Loucy (cell line): ENCODE measurements at regions not wholly inside any gene's neighbourhood (a gene's known extent, or its start where the extent isn't known, plus 50 kb on each side); places are given as distances from the start of the nearest gene placed in this dataset.

Experiments
- H2AFZ ChIP-seq: fragments of 200-600 bp; sonication (generic); 2 replicates; pipeline ENCODE4 v1.6.0; 2016; ENCODE audit warnings: antibody characterized with exemption, mild to moderate bottlenecking, low read length, moderate library complexity
- H3F3A ChIP-seq: fragments of 200-600 bp; 2 replicates; pipeline ENCODE4 v1.6.0; 2016; ENCODE audit warnings: antibody characterized with exemption, low read depth, mild to moderate bottlenecking
- H3K27me3 ChIP-seq: fragments of 200-600 bp; sonication (generic); 2 replicates; pipeline ENCODE4 v1.6.1; 2014; ENCODE audit warnings: low read length, mild to moderate bottlenecking; ENCODE audit not compliant: insufficient read depth, poor library complexity, severe bottlenecking
- H3K36me3 ChIP-seq: fragments of 200-600 bp; sonication (generic); 2 replicates; pipeline ENCODE4 v1.6.1; 2016; ENCODE audit warnings: low read length; ENCODE audit not compliant: insufficient read depth
- H3K4me1 ChIP-seq: fragments of 200-600 bp; sonication (generic); 2 replicates; pipeline ENCODE4 v1.5.1; 2014; ENCODE audit warnings: low read length, mild to moderate bottlenecking; ENCODE audit not compliant: insufficient read depth, poor library complexity, severe bottlenecking
- H3K4me2 ChIP-seq: fragments of 200-600 bp; sonication (generic); 2 replicates; pipeline ENCODE4 v1.6.0; 2014; ENCODE audit warnings: antibody characterized with exemption, low read length, low read depth, mild to moderate bottlenecking; ENCODE audit not compliant: poor library complexity, severe bottlenecking
- H3K4me3 ChIP-seq: fragments of 200-600 bp; sonication (generic); 2 replicates; pipeline ENCODE4 v1.5.1; 2014; ENCODE audit warnings: low read length, mild to moderate bottlenecking, mixed read lengths; ENCODE audit not compliant: poor library complexity, severe bottlenecking
- H3K79me2 ChIP-seq: fragments of 200-600 bp; sonication (generic); 2 replicates; pipeline ENCODE4 v1.6.1; 2014; ENCODE audit warnings: low read length; ENCODE audit not compliant: insufficient read depth
- H3K9ac ChIP-seq: fragments of 200-600 bp; sonication (generic); 2 replicates; pipeline ENCODE4 v1.6.0; 2014; ENCODE audit warnings: mild to moderate bottlenecking, low read depth, low read length, moderate library complexity; ENCODE audit not compliant: poor library complexity, severe bottlenecking
- H3K9me2 ChIP-seq: fragments of 200-600 bp; sonication (generic); replicated peaks from 2 replicates; pipeline ENCODE4 v1.6.1; 2016; ENCODE audit warnings: low read depth, low read length, mixed read lengths
- H3K9me3 ChIP-seq: fragments of 200-600 bp; sonication (generic); 2 replicates; pipeline ENCODE4 v1.6.1; 2014; ENCODE audit warnings: mild to moderate bottlenecking, antibody characterized with exemption, low read length, low read depth; ENCODE audit not compliant: insufficient read depth
- H4K20me1 ChIP-seq: fragments of 200-600 bp; sonication (generic); 2 replicates; pipeline ENCODE4 v1.6.0; 2014; ENCODE audit warnings: antibody characterized with exemption, low read length, mild to moderate bottlenecking; ENCODE audit not compliant: insufficient read depth, poor library complexity, severe bottlenecking
- CTCF ChIP-seq: fragments of 200-600 bp; sonication (generic); conservative IDR thresholded peaks from 2 replicates; pipeline ENCODE4 v1.5.1; 2014; ENCODE audit warnings: mild to moderate bottlenecking, antibody characterized with exemption, low read length
- EZH2phosphoT487 ChIP-seq: fragments of 200-600 bp; IDR thresholded peaks from 2 replicates; pipeline ENCODE4 v1.6.1; 2018; ENCODE audit warnings: antibody characterized with exemption, mild to moderate bottlenecking, moderate library complexity, borderline replicate concordance

- no peak overlapping the region for H3K4me3 ChIP-seq
- peaks cover 8% of the 10 kb centered on the region; the same call in 1 of the 2 replicates for H3K9me3 ChIP-seq
- TF ChIP-seq CTCF (no peak), EZH2phosphoT487 (no peak)
- no peak overlapping the region for H2AFZ ChIP-seq
- H3K4me2 ChIP-seq: no peak overlapping the region
- H3K36me3 ChIP-seq: no peaks in the 10 kb centered on the region
- H3K4me1 ChIP-seq: peaks cover 19% of the 10 kb centered on the region
- H3F3A ChIP-seq: no peaks in the 10 kb centered on the region
- H3K9me2 ChIP-seq: no peaks in the 10 kb centered on the region
- H3K27me3 ChIP-seq: no peaks in the 10 kb centered on the region
- no peak overlapping the region for H3K9ac ChIP-seq
- no peaks in the 10 kb centered on the region for H4K20me1 ChIP-seq
- H3K79me2 ChIP-seq: no peaks in the 10 kb centered on the region
Measured at GRCh38 chr1:191970116-191970515, 188.1 kb upstream of the RGS18 start.

DNA sequence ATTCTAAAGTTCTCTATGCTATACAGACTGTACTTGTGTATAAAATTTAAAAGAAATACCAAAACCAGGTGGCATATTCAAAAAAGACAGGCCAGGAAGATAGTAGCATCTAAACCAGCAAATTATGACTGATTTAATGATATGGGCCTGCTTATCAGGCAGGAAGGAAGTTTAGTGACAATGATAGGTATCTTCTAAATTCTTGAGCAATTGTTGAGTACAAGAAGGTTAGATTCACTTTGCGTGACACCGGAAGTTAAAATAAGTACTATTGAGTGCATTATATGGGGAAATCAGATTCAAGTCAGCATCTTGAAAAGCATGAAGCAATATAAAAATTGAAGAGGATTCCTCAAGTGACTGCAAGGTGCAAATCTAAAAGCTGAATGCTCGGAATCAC lies 186.8 kb upstream of the RGS18 start:
- no peak for TF ChIP-seq EZH2phosphoT487
- TF ChIP-seq CTCF: no peak
- H2AFZ ChIP-seq: no peak overlapping the region
- no peaks in the 10 kb centered on the region for H3F3A ChIP-seq
- H3K4me1 ChIP-seq: peaks cover 19% of the 10 kb centered on the region
- H3K4me2 ChIP-seq: peak overlapping the region; percentile 25
- H3K4me3 ChIP-seq: peak overlapping the region; percentile 5
- H3K9me2 ChIP-seq: no peaks in the 10 kb centered on the region
- H3K36me3 ChIP-seq: no peaks in the 10 kb centered on the region
- no peaks in the 10 kb centered on the region for H3K27me3 ChIP-seq
- no peaks in the 10 kb centered on the region for H3K79me2 ChIP-seq
- H3K9ac ChIP-seq: no peak overlapping the region
- H4K20me1 ChIP-seq: no peaks in the 10 kb centered on the region
- peaks cover 8% of the 10 kb centered on the region; the same call in 1 of the 2 replicates for H3K9me3 ChIP-seq

- Histone ChIP-seq H3K9ac (no peak overlapping the region), H3F3A (no peaks in the 10 kb centered on the region), H3K4me2 (no peak overlapping the region), H3K79me2 (no peaks in the 10 kb centered on the region), H3K36me3 (no peaks in the 10 kb centered on the region), H3K27me3 (no peaks in the 10 kb centered on the region), H3K9me2 (no peaks in the 10 kb centered on the region), H3K4me3 (no peak overlapping the region), H3K9me3 (peaks cover 8% of the 10 kb centered on the region; the same call in 1 of the 2 replicates), H3K4me1 (peaks cover 19% of the 10 kb centered on the region), H4K20me1 (no peaks in the 10 kb centered on the region), H2AFZ (no peak overlapping the region)
- no peak for TF ChIP-seq CTCF
- no peak for TF ChIP-seq EZH2phosphoT487
Measured at GRCh38 chr1:191974004-191974403, 184.3 kb upstream of the RGS18 start.
